Medulla oblongata (tissue), 1 donor: ENCODE measurements at regions not wholly inside any gene's neighbourhood (a gene's known extent, or its start where the extent isn't known, plus 50 kb on each side); places are given as distances from the start of the nearest gene placed in this dataset.
A peak's percentile ranks its signal among the peaks of the same experiment; 100 is the strongest.
"Not testable (repeated sequence)": the region's sequence is repeated elsewhere in the genome, so short reads cannot be mapped to it uniquely, and the experiment has no call there.

Experiments used
- DNase-seq: peaks from one replicate; pipeline ENCODE4 v3.0.0-alpha.2; 2015; ENCODE audit errors: extremely low spot score

- DNase-seq, result no peak
Observed at GRCh38 chr4:159937595-159937994, 834.7 kb downstream of the RAPGEF2 start.

GRCh38 chr4:159939681-159940080 is 836.8 kb downstream of the RAPGEF2 start:
- DNase-seq, result not testable (repeated sequence)

- DNase-seq, result no peak
Observed at GRCh38 chr4:159941076-159941475, 838.2 kb downstream of the RAPGEF2 start.

- no peak for DNase-seq
Observed at GRCh38 chr4:159944477-159944876, 841.6 kb downstream of the RAPGEF2 start.

GRCh38 chr4:159946983-159947615 is 844.2 kb downstream of the RAPGEF2 start:
- DNase-seq, result peak; percentile 68

- DNase-seq, result no peak
Observed at GRCh38 chr4:159950707-159951106, 847.8 kb downstream of the RAPGEF2 start.

GRCh38 chr4:159966746-159967145 is 863.9 kb downstream of the RAPGEF2 start:
- DNase-seq, result no peak

GRCh38 chr4:159976871-159977482 is 874.1 kb downstream of the RAPGEF2 start:
- not testable (repeated sequence) for DNase-seq

- DNase-seq, result no peak
Observed at GRCh38 chr4:159977907-159978617, 875.2 kb downstream of the RAPGEF2 start.

GRCh38 chr4:159979351-159979750 is 876.5 kb downstream of the RAPGEF2 start:
- no peak for DNase-seq

GRCh38 chr4:159979953-159980352 is 877.1 kb downstream of the RAPGEF2 start:
- DNase-seq, result no peak

GRCh38 chr4:159980826-159981468 is 878.1 kb downstream of the RAPGEF2 start:
- DNase-seq, result no peak

GRCh38 chr4:159981469-159981856 is 878.6 kb downstream of the RAPGEF2 start:
- no peak for DNase-seq

- DNase-seq, result no peak
Observed at GRCh38 chr4:159983082-159983481, 880.2 kb downstream of the RAPGEF2 start.

GRCh38 chr4:160009656-160010493 is 907.0 kb downstream of the RAPGEF2 start:
- no peak for DNase-seq

- no peak for DNase-seq
Observed at GRCh38 chr4:160019936-160020335, 917.1 kb downstream of the RAPGEF2 start.

GRCh38 chr4:160020804-160021203 is 917.9 kb downstream of the RAPGEF2 start:
- DNase-seq, result no peak

- DNase-seq, result no peak
Observed at GRCh38 chr4:160021870-160022269, 919.0 kb downstream of the RAPGEF2 start.

- DNase-seq, result no peak
Observed at GRCh38 chr4:160026721-160027120, 923.8 kb downstream of the RAPGEF2 start.

- DNase-seq, result no peak
Observed at GRCh38 chr4:160034501-160034900, 931.6 kb downstream of the RAPGEF2 start.

- DNase-seq, result no peak
Observed at GRCh38 chr4:160038615-160039014, 935.7 kb downstream of the RAPGEF2 start.

GRCh38 chr4:160044693-160045092 is 941.8 kb downstream of the RAPGEF2 start:
- no peak for DNase-seq
